HG02610 (cell line): ENCODE measurements at regions not wholly inside any gene's neighbourhood (a gene's known extent, or its start where the extent isn't known, plus 50 kb on each side); places are given as distances from the start of the nearest gene placed in this dataset.

Experiments used
- ATAC-seq: cut with Tn5 transposase; IDR thresholded peaks from one replicate; pipeline ENCODE4 v1.9.1; 2021; ENCODE audit warnings: mild to moderate bottlenecking, moderate library complexity; ENCODE audit not compliant: unreplicated experiment

GRCh38 chr9:81214975-81215374, 474.4 kb downstream of the TLE1 start:
- ATAC-seq: no peak

- ATAC-seq: no peak
Observed at GRCh38 chr9:81213456-81213855, 475.9 kb downstream of the TLE1 start.

GRCh38 chr9:81211741-81212140, 477.6 kb downstream of the TLE1 start:
- ATAC-seq: no peak

GRCh38 chr9:81207651-81208050, 481.7 kb downstream of the TLE1 start:
- no peak for ATAC-seq

GRCh38 chr9:81202292-81202691, 487.1 kb downstream of the TLE1 start:
- ATAC-seq: no peak

- no peak for ATAC-seq
Observed at GRCh38 chr9:81195206-81195605, 494.1 kb downstream of the TLE1 start.

GRCh38 chr9:81193362-81194339, 495.7 kb downstream of the TLE1 start:
- ATAC-seq: no peak

- no peak for ATAC-seq
Observed at GRCh38 chr9:81191222-81191621, 498.1 kb downstream of the TLE1 start.

- no peak for ATAC-seq
Observed at GRCh38 chr9:81190659-81191058, 498.7 kb downstream of the TLE1 start.

GRCh38 chr9:81183761-81184160, 505.6 kb downstream of the TLE1 start:
- no peak for ATAC-seq

GRCh38 chr9:81182431-81182830, 506.9 kb downstream of the TLE1 start:
- no peak for ATAC-seq

GRCh38 chr9:81174023-81174422, 515.3 kb downstream of the TLE1 start:
- no peak for ATAC-seq

- ATAC-seq: no peak
Observed at GRCh38 chr9:81171689-81172088, 517.7 kb downstream of the TLE1 start.

GRCh38 chr9:81162361-81162760, 527.0 kb downstream of the TLE1 start:
- ATAC-seq: no peak

GRCh38 chr9:81156381-81156780, 533.0 kb downstream of the TLE1 start:
- ATAC-seq: no peak

- ATAC-seq: no peak
Observed at GRCh38 chr9:81150016-81150625, 539.2 kb downstream of the TLE1 start.

- ATAC-seq: no peak
Observed at GRCh38 chr9:81146684-81147337, 542.5 kb downstream of the TLE1 start.

- ATAC-seq: no peak
Observed at GRCh38 chr9:81146241-81146640, 543.1 kb downstream of the TLE1 start.

- ATAC-seq: no peak
Observed at GRCh38 chr9:81145331-81145963, 543.9 kb downstream of the TLE1 start.

- ATAC-seq: no peak
Observed at GRCh38 chr9:81141961-81142360, 547.4 kb downstream of the TLE1 start.

- no peak for ATAC-seq
Observed at GRCh38 chr9:81137976-81138568, 551.3 kb downstream of the TLE1 start.
